ENCODE measurements at regions not wholly inside any gene's neighbourhood (a gene's known extent, or its start where the extent isn't known, plus 50 kb on each side); places are given as distances from the start of the nearest gene placed in this dataset.

DNA sequence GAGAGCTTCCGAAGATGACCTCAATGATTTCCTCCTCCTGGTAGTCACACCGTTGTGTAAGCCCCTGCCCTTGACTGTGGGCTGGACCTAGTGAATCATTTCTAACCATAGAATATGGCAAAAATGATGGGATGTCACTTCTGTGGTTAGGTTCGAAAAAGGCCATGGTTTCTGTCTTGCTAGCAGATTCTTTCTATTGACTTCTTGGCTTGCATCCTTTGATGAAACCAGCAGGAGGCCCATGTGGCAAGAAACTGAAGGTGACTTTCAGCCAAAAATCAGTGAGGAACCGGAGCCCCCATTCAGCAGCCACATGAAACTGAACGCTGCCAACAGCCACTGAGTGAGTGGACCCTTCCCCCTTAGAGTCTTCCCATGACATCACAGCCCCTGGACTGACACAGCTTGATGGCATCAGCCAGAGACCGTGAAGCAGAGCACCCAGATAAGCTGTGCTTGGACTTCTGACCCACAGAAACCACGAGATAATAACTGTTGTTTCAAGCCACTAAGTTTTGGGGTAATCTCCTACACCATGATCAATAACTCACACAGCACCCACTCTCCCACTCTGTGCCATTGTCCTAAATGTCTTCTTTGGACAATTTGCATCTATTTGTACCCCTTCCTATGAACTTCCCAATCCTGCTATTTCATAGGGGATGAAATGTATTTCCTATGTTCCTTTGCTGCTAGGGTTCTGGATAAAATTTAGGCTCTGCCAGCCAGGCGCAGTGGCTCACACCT lies 148.0 kb upstream of the STX18 start:
- POLR2A ChIA-PET, result no interaction called here
- Histone ChIP-seq H3K4me3 (ENCODE audit: low read depth, low read length) (no peak overlapping the region), H3K27me3 (ENCODE audit: control insufficient read depth, insufficient read depth, low read length) (no peaks in the 10 kb centered on the region; the same call in 1 of the 2 replicates), H3K36me3 (ENCODE audit: control insufficient read depth, insufficient read depth, low read length) (no peaks in the 10 kb centered on the region)
- TF ChIP-seq, protein P1, sequence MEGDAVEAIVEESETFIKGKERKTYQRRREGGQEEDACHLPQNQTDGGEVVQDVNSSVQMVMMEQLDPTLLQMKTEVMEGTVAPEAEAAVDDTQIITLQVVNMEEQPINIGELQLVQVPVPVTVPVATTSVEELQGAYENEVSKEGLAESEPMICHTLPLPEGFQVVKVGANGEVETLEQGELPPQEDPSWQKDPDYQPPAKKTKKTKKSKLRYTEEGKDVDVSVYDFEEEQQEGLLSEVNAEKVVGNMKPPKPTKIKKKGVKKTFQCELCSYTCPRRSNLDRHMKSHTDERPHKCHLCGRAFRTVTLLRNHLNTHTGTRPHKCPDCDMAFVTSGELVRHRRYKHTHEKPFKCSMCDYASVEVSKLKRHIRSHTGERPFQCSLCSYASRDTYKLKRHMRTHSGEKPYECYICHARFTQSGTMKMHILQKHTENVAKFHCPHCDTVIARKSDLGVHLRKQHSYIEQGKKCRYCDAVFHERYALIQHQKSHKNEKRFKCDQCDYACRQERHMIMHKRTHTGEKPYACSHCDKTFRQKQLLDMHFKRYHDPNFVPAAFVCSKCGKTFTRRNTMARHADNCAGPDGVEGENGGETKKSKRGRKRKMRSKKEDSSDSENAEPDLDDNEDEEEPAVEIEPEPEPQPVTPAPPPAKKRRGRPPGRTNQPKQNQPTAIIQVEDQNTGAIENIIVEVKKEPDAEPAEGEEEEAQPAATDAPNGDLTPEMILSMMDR (IDR thresholded peaks at IDR 0.05; ENCODE audit: insufficient read depth, low read depth, low read length), result no peak
- no peak for DNase-seq (ENCODE audit: low read depth)
- CTCF ChIA-PET, result interaction anchor here (0.6 to 0.7 kb wide), 2 partner anchors 10 to 174 kb away, joined by 3 to 4 read pairs; no protein-coding TSS in a partner anchor

DNA sequence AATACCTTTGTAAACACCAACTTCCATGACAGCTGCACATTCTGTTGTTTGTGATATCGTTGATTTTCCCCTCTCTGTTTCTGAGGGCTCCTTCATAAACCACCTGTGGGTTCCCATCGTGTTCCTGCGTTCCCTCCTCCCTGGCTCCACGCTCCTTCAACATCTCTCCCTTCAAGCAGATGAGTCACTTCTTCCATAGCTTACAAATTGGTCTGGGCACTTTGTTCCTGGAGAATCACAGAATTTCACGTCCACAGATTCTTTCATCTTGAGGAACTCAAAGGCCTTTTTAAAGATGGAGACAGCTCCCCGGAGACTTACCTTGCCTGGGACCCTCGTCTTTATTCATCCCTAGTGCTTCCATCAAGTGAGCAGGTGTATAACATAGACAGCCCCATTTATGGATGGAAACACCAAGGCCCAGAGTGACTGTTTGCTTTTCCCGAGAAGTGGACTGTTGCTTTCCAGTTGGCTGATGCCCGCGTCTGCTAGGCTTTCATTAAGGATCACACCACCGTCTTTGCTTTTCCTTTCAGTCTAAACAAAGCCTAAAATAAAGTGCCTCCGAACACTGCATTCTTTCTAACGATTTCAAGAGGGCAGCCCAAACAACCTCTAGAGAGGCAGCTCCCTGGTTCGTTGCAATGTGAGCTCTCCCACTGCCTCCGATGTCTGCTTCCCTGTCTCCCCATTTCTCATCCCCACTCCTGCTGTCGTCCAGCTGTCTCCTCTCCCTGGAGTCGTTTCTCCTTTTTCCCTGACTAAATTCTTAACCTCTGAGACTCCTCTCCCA lies 146.3 kb upstream of the STX18 start:
- CTCF ChIA-PET, result interaction anchor here (0.8 to 1.2 kb wide), 2 partner anchors 10 to 169 kb away, joined by 3 to 4 read pairs; no protein-coding TSS in a partner anchor
- TF ChIP-seq, protein P1 (IDR thresholded peaks at IDR 0.05; ENCODE audit: insufficient read depth, low read depth, low read length), result no peak
- POLR2A ChIA-PET, result no interaction called here

DNA sequence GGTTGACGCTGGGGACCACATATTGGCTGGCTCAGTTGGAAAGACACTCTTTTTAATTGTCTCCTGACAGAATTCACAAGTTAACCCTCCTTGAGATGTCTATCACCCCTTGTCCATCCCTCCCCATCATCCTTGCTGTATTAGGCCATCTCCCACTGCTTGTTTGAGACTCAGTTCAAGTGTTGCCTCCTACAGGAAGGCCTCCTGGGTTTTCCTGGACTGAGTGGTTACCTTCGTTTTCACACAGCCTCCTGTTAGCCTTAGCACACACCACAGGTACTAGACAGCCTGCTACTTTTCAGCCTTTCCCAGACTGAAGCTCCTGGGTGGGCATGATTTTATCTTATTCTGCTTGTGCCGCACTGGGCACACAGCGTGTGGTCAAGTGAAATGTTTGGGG lies 145.3 kb upstream of the STX18 start:
- CTCF ChIA-PET, result interaction anchor here (0.8 to 1.2 kb wide), 2 partner anchors 9 to 168 kb away, joined by 3 to 4 read pairs; no protein-coding TSS in a partner anchor
- Histone ChIP-seq H3K4me3 (ENCODE audit: low read depth, low read length) (no peak overlapping the region), H3K36me3 (ENCODE audit: control insufficient read depth, insufficient read depth, low read length) (no peaks in the 10 kb centered on the region), H3K27me3 (ENCODE audit: control insufficient read depth, insufficient read depth, low read length) (no peaks in the 10 kb centered on the region; the same call in 1 of the 2 replicates)
- TF ChIP-seq, protein P1 (IDR thresholded peaks at IDR 0.05; ENCODE audit: insufficient read depth, low read depth, low read length), result no peak
- POLR2A ChIA-PET, result interaction anchor here (0.5 kb wide), 1 partner anchor 240 kb away, joined by 3 read pairs; no protein-coding TSS in a partner anchor
- no peak for DNase-seq (ENCODE audit: low read depth)

More for the DNA sequence above, 146.3 kb upstream of the STX18 start:
- H3K4me3 ChIP-seq (ENCODE audit: low read depth, low read length), result no peak overlapping the region
- DNase-seq (ENCODE audit: low read depth), result no peak
- H3K27me3 ChIP-seq (ENCODE audit: control insufficient read depth, insufficient read depth, low read length), result no peaks in the 10 kb centered on the region; the same call in 1 of the 2 replicates
- H3K36me3 ChIP-seq (ENCODE audit: control insufficient read depth, insufficient read depth, low read length), result no peaks in the 10 kb centered on the region

DNA sequence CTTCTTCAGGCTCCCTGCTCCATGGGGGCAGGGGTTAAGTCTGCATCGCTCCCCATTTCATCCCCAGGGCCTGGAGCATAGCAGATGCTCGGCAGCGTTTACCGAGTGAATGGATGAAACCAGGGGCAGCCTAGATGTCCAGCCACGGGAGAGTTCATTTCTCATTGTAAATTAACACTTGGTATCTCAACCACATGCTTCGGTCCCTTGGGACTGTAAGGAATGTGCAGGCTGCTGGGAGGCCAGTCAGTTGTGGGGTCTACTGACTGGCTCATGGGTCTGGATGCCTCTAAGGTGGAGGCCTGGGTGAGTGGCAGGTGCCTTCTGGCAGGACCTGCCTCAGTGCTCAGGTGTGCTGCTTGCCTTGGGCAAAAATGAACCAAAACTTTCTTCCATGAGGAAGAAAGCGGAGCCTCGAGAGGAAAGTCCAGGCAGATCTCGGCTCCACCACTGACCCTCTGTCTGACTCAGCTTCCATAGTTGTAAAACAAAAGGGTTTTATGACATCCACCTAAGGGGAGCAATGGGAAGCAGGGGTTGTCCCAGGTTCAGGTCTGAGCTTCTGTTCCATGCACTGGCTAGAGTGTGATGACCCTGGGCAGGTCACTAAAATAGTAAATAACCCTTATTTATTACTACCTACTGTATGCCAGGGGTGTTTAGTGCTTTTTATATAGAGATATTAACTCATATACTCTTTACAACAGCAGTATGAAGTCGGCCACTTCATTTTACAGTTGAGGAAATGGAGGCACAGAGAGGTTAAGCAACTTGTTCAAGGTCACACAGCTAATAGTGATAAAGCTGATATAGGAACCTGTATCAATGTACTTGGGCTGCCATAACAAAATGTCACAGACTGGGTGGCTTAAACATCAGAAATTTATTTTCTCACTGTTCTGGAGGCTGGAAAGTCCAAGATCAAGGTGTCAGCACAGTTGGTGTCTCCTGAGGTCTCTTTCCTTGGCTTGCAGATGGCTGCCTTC lies 144.3 kb upstream of the STX18 start:
- ChIA-PET CTCF (interaction anchor here (0.9 kb wide), 1 partner anchor 12 kb away, joined by 3 read pairs; no protein-coding TSS in a partner anchor), POLR2A (interaction anchor here (0.6 kb wide), 1 partner anchor 8 kb away, joined by 3 read pairs; no protein-coding TSS in a partner anchor)
- Histone ChIP-seq H3K4me3 (ENCODE audit: low read depth, low read length) (no peak overlapping the region), H3K27me3 (ENCODE audit: control insufficient read depth, insufficient read depth, low read length) (no peaks in the 10 kb centered on the region; the same call in 1 of the 2 replicates), H3K36me3 (ENCODE audit: control insufficient read depth, insufficient read depth, low read length) (no peaks in the 10 kb centered on the region)
- DNase-seq (ENCODE audit: low read depth), result no peak
- TF ChIP-seq, protein P1 (IDR thresholded peaks at IDR 0.05; ENCODE audit: insufficient read depth, low read depth, low read length), result no peak
